ENCODE measurements at regions not wholly inside any gene's neighbourhood (a gene's known extent, or its start where the extent isn't known, plus 50 kb on each side); places are given as distances from the start of the nearest gene placed in this dataset.

GRCh38 chr18:73888565-73888964 is 259.1 kb downstream of the FBXO15 start:
- TF ChIP-seq JUND (IDR thresholded peaks at IDR 0.05) = no peak
- no peak for TF ChIP-seq CTCF (IDR thresholded peaks at IDR 0.05; ENCODE audit: low read depth, low read length, missing input control)
- TF ChIP-seq RAD21 (IDR thresholded peaks at IDR 0.05) = no peak
- no peak for TF ChIP-seq SP1 (IDR thresholded peaks at IDR 0.05)
- no peak for TF ChIP-seq MAX (IDR thresholded peaks at IDR 0.05)
- no peak for TF ChIP-seq REST (IDR thresholded peaks at IDR 0.05)
- TF ChIP-seq ZBTB33 (IDR thresholded peaks at IDR 0.05) = no peak
- no peak for TF ChIP-seq HNF4G (IDR thresholded peaks at IDR 0.05)
- no peak for TF ChIP-seq NR2F2 (IDR thresholded peaks at IDR 0.05)
- no peak for TF ChIP-seq TAF1 (conservative IDR thresholded peaks at IDR 0.05)
- no peak for TF ChIP-seq EGR1 (IDR thresholded peaks at IDR 0.05; ENCODE audit: low read depth in 2 of 2)
- TF ChIP-seq FOXA1 (IDR thresholded peaks at IDR 0.05) = no peak
- TF ChIP-seq GABPA (IDR thresholded peaks at IDR 0.05 in 1 of 2, conservative IDR thresholded peaks at IDR 0.05 in 1 of 2) = no peak
- no peak for TF ChIP-seq YY1 (IDR thresholded peaks at IDR 0.05)

Data from liver (tissue), 3 donors.